NCI-H526 (cell line): ENCODE measurements at regions not wholly inside any gene's neighbourhood (a gene's known extent, or its start where the extent isn't known, plus 50 kb on each side); places are given as distances from the start of the nearest gene placed in this dataset.

Experiments
- DNase-seq, 2 experiments: peaks; one replicate each; lab custom pipeline; 2025; lab: John Stamatoyannopoulos, UW

- no peak for DNase-seq
These were observed 513.8 kb downstream of the MIAT start for GRCh38 chr22:27171212-27171611.

DNA sequence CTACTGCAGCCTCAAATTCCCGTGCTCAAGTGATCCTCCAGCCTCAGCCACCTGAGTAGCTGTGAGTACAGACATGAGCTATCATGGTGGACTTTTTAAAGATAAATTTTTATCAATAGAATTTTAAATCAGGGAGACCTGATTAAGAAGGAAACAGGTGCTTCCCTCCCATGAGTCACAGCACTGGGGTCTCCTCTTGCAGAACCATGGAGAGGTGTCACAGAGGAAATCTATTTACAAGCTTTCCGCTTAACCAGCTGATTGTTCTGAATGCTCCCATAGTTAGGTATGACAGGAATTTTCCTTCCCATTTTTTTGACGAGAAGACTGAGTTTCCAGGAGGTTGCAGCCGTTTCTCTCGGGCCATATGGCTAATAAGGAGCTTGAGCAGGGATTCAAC is 516.1 kb downstream of the MIAT start:
- no peak for DNase-seq

- peak; percentile 31 to 63 for DNase-seq
These were observed 517.8 kb downstream of the MIAT start for GRCh38 chr22:27175021-27175838.

DNA sequence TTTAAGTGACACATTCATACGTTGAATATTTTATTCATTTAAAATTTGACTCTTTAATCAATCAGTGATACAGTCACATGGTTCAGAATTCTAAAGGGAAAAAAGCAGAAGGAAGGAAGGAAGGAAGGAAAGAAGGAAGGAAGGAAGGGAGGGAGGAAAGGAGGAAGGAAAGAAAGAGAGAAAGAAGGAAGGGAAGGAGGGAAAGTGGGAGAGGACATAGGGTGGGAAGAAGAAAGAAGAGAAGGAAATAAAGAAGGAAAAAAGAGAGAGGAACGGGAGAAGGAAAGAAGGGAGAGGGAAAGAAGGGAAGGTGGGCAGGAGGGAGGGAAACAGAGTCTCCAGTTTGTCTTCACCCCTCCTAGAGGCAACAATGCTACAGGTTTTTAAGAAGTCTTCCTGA is 518.6 kb downstream of the MIAT start:
- DNase-seq, result no peak

GRCh38 chr22:27179161-27179560 is 521.8 kb downstream of the MIAT start:
- no peak for DNase-seq

GRCh38 chr22:27181537-27181936 is 524.1 kb downstream of the MIAT start:
- no peak for DNase-seq

DNA sequence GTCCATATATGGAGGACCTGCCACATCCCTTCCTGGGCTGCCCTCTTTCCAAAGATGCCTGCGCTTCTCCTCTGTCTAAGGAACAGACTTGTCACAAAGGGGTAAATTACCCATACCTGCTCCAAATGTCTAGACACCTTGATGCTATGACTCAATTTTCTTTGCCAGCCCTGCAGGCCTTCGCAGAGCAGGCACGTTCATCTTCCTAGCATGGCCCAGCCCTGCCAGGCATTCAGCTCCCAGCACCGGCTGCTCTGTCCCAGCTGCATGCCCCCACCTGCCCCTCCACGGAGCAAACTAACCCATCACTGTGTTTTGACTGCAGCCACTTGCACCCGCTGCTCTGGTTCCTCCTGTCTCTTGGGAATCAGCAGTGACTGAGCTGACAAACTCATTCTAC is 526.1 kb downstream of the MIAT start:
- DNase-seq, result no peak

DNA sequence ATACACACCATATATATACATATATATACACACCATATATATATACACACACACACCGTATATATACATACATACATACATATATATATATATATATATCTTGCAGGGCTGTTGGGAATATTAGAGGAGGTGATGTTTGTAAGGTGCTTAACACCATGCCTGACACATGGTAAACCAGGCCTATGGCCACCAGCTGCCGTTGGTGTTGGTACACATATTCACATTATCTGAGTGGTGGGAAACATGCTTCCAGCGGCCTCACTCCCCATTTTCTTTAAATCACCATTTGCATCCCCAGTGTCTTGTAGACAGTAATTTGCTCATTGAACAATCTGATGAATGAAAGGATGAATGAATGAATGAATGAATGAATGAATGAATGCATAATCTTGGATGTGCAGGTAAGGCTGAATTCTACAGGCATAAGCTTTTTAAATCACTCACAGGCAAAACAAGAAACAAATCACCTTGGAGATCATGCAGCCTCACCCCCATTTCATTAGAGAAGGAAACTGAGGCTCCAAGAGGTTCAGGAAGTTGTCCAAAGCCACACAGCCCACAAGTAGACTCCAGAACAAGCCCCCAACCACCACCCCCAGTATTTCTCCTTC is 527.8 kb downstream of the MIAT start:
- no peak for DNase-seq

DNA sequence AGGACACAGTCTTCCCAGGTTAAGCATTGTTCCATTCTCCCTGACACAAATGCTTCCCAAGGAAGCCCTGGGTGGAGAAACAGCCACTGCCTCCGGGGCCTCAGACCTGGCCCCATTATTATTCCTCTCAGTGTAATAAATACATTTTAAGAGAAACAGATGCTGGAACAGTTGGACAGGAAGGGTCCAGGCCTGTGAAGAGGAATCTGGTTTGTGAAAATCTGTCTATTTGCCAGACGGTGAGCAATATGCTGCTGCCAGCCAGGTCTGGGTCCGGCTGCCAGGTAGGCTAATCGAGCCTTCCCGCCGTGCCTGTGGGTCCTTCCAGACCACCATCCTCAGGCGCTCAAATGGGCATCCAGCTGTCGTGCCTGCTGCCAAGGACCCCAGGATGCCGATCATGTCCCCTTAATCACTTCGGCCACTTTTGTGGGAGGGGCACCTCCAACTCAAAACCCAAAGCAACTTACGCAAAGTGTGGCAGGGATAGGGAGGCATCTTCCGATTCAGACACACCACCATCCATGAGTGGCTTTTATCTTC is 528.4 kb downstream of the MIAT start:
- DNase-seq, result no peak

DNA sequence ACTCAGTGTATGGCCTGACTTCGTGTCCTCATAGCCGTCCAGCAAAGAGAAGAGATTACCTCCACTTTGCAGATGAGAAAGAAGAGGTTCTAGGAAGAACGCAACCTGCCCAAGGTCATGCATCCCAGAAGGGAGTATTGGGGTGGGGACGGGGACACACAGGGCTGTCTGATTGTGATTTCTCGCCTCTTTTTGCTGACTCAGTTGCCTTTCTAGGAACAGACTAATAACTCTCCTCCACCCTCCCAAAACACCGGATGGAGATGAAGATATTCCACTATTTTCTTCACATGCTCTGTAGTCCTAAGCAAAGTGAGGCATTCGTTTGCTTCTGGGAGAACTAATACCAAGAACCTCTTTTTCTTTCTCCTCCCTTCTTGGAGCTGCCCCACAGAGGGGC is 529.3 kb downstream of the MIAT start:
- DNase-seq, result no peak

DNA sequence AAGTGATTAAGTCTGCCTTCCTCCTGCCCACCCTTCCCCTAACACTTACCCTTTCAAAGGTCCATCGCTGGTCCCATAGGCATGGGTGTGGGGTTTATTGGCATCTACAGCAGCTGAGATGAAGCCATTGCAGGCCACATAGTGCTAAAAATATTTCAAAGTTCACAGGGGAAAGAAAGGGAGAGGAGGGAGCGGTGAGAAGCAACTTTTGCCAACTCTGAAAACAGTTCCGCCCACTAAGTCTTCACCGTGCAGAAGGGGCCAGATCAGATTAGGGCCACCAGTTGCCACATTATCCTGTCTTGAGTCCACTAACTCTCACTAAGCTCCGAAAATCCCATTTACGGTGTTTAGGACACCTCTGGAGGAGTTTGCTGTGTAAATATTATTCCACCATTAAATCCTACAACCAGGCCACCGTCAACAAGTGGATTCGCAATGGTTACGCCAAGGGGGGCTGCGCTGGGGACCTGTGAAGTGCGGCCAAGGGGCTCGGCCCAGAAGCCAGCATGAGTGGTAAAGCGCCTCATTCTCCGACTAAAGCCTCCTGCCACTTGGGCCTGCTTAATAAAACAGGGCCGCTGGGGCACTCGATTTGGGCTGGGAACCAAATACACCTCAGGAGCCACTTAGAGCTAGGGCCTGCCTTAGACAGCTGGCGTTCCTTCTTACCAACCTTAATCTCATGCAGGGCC is 534.9 kb downstream of the MIAT start:
- no peak for DNase-seq

DNA sequence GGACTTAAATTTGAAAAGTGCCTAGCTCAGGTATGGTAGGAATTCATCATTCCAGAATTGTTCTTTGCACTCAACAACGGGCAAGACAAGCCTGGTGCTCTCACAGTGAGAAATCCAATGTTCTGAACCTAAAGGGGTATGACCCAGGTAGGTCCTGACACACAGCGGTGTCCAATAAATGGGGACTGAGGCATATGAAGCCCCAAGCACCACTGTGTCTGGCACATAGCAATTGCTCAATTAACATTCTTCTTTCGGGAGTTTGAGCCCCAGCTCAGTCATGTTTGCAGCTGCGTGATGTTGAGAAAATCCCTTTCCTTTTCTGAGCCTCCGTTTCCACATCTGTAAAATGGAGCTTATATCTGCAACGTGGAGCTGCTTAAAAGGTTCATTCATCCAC is 535.8 kb downstream of the MIAT start:
- no peak for DNase-seq

- no peak for DNase-seq
These were observed 536.2 kb downstream of the MIAT start for GRCh38 chr22:27193636-27194035.

DNA sequence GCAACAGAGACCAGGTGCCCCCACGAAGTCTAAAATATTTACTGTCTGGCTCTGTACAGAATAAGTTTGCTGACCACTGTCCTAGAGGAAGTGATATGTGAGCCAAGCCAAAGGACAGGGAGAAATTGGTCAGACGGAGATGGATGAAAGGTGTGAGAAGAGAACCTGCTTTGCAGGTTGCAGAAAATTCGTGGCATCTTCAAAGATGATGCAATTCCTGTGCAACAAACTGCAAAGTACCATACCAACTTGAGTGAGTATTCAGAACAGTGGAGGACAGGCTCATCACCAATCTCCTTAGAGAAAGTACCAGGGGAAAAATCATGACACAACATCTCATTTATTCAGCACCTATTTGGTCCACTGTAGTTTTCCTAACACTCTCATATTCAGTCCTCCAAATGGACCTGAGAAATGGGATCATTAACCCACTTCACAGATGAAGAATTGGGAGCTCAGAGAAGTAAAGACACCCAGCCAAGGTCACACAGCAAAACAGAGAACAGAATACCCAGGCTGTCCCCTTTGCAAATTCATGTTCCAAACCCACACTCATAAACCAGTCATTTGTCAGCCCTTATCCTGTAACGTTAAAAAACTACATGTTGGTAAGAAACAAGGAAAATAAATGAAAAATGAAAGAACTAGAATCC is 536.8 kb downstream of the MIAT start:
- DNase-seq, result no peak

DNA sequence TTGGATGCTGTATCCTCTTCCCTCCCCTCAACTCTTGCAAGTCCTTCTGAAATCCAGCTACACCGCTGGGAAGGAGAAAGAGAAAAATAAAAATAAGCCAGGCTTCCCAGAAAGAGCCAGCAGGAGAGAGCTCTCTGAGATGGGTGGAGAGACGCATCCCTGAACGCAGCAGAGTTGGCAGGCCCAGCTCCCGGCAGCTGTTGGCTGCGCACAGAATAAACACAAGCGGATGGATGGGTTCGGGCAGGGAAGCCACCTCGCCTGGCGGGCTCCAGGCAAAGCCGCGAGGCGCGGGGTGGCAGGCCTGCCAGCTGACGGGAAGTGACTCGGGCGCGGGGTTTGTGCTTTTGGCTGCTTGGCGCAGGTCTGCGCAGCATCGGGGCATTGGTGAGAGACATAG is 537.7 kb downstream of the MIAT start:
- no peak for DNase-seq

GRCh38 chr22:27195494-27195893 is 538.1 kb downstream of the MIAT start:
- no peak for DNase-seq

GRCh38 chr22:27196606-27197005 is 539.2 kb downstream of the MIAT start:
- DNase-seq, result no peak

DNA sequence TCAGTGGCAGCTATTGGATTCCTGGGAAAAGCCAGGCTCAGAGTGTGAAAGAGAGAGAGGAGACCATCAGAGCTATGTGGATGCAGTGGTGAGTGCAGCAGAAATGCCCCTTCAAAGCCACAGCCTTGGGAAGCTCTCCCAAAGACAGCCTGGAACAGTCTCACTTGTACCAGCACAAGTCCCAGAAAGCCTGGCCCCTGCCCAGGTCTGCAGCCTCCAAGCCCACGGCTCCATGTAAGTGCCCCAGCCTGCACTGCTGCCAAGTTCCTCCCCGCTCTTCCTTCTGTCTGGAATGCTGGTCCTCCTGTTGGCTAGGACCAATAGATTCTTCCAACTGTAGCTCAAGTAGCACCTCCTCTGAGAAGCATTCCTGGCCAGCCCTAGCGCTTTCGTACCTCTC is 539.7 kb downstream of the MIAT start:
- no peak for DNase-seq

DNA sequence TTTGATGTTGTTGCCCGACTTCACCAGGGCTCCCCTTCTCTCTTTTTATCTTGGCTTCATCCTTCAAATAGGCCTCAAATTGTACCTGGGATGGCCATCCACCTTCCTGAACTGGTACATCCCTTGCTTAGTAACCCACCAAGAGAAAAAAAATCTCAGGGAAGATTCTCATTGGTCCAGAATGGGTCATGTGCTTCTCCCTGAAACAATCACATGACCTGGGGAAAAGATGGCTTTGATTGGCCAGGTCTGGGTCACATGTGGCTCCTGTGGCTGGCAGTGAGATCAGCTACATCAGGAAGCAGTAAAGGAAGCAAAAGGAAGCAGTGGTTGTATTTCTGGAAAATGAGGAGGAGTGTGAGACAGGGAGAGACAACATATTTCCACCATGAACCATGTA is 540.2 kb downstream of the MIAT start:
- no peak for DNase-seq

DNA sequence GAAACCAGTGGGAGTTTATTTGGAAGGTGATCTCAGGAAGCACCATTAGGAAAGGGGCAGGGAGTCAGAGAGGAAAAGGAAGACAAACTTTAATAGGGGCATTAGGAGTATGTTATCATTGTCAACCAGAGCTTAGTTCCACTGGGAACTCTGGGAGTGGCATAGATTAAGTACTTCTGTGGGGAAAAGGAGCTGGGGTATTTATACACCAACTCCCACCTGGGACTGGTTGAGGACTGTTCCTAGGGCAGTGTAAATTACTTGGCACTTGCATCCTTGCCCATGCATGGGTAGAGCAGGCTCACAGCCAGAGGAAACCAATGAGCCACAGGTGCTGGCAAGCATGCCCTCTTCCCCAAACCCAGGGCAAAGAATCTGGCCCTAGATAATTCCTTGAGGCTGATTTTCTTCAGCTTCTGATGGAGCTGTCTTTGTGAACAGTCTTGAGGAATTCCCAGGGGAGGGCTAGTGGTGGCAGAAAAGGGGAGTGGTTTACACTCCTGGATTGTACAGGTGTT is 541.2 kb downstream of the MIAT start:
- DNase-seq, result no peak

DNA sequence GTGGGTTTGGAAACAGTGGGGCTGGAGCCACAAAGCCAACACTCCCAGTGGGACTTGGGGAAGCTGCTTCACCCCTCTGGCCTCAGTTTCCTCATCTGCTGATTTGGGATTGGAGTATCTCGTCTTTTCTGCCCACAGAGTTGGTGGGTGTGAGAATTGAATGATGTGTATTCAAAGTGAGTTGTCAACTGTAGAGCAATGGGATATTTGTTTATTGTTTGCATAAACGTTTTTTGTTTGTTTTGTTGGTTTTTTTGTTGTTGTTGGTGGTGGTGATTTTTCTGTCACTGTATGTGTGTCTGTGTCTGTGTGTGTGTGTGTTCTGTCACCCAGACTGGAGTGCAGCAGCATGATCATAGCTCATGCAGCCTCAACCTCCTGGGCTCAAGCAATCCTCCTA is 542.0 kb downstream of the MIAT start:
- peak; percentile 10 to 36 for DNase-seq

DNA sequence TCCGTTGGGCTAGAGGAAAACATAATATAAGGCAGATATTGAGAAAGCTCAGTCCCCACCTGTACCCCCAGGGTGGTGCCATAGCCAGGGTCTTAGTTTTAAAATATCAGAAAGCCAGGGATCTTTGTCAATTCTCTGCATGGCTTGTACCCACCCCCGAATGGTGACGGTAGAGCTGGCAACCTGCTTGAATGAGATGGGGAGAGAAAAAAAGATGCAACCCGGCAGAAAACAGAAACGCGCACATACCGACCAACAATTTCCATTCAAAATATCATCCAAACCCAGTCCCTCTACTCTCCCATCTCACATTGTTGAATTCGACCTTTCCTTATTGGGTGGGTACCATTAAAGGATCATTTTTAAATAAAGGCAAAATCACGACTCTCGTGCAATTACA is 543.9 kb downstream of the MIAT start:
- no peak for DNase-seq
